ENCODE measurements at regions not wholly inside any gene's neighbourhood (a gene's known extent, or its start where the extent isn't known, plus 50 kb on each side); places are given as distances from the start of the nearest gene placed in this dataset.

DNA sequence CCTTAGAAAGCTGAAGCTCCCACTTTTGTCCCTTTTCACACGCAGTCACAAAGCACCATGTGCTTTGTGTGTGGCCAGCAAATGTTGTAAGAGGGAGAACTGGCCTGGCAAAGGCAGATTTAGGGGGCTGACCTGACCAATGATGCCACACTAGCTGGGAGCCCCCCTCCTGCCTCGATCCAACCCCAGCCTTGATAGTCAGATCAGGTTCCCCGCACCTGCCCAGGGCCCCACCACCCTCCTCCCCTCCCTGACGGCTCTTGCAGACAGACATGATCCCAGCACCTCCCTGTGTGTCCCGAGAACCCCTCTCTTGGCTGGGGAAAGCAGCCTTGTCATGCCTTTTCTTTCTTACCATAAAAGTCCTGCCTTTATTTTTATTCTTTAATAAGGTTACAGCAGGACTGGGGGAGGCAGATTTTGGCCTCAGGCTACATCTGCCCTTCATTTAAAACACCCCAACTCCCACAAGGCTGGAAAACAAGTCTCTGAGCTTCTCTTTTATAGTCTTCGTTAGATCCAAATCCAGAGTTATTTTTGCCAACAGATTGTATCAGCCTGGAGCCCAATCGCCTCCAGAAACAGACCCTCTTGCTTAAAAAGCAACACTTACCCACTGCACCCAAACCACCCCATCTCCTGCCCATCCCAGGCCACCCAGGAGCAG is 201.8 kb upstream of the CDH5 start:
- H3K4me1 ChIP-seq (ENCODE audit: control insufficient read depth in 1 of 2, insufficient read depth in 2 of 2, low read length in 2 of 2), result no peaks in the 10 kb centered on the region
- no peak overlapping the region for H3K4me2 ChIP-seq (ENCODE audit: low read length)
- no peak overlapping the region for H3K27ac ChIP-seq (ENCODE audit: low read depth, low read length)
- no peaks in the 10 kb centered on the region for H4K20me1 ChIP-seq (ENCODE audit: insufficient read depth)
- no peak overlapping the region for H3K4me3 ChIP-seq (replicated peaks in 1 of 2; ENCODE audit: low read depth in 1 of 2, low read length in 2 of 2)
- H3K27me3 ChIP-seq (ENCODE audit: insufficient read depth, low read length), result peaks cover 7% of the 10 kb centered on the region; the same call in 1 of the 2 replicates
- ATAC-seq (no peak), DNase-seq (ENCODE audit: low read depth, low spot score) (no peak)
- RAD21 ChIA-PET (ENCODE audit: low non-redundant PET in 1 of 2, low total read pairs in 2 of 2, uncharacterized antibody in 2 of 2, unreplicated experiment in 2 of 2), result no interaction called here
- H3K36me3 ChIP-seq (ENCODE audit: control insufficient read depth in 1 of 2, insufficient read depth in 2 of 2, low read length in 2 of 2), result no peaks in the 10 kb centered on the region
- POLR2A ChIA-PET, result no interaction called here
- H3K9ac ChIP-seq (ENCODE audit: low read length), result no peak overlapping the region
- no peaks in the 10 kb centered on the region for H3K9me2 ChIP-seq (ENCODE audit: insufficient read depth)
- no peak for TF ChIP-seq ELF1 (IDR thresholded peaks at IDR 0.05; ENCODE audit: borderline replicate concordance, low read depth)
- TF ChIP-seq SP1 (IDR thresholded peaks at IDR 0.05; ENCODE audit: low read depth), result no peak
- TF ChIP-seq YY1 (IDR thresholded peaks at IDR 0.05; ENCODE audit: extremely low read depth, insufficient replicate concordance, low read depth, low read length), result no peak
- TF ChIP-seq RAD21 (IDR thresholded peaks at IDR 0.05; ENCODE audit: low read depth), result no peak
- no peak for TF ChIP-seq POLR2A (IDR thresholded peaks at IDR 0.05; ENCODE audit: borderline replicate concordance, extremely low read depth, insufficient read depth, insufficient read length)
- TF ChIP-seq MAX (IDR thresholded peaks at IDR 0.05), result no peak
- TF ChIP-seq, protein P1, sequence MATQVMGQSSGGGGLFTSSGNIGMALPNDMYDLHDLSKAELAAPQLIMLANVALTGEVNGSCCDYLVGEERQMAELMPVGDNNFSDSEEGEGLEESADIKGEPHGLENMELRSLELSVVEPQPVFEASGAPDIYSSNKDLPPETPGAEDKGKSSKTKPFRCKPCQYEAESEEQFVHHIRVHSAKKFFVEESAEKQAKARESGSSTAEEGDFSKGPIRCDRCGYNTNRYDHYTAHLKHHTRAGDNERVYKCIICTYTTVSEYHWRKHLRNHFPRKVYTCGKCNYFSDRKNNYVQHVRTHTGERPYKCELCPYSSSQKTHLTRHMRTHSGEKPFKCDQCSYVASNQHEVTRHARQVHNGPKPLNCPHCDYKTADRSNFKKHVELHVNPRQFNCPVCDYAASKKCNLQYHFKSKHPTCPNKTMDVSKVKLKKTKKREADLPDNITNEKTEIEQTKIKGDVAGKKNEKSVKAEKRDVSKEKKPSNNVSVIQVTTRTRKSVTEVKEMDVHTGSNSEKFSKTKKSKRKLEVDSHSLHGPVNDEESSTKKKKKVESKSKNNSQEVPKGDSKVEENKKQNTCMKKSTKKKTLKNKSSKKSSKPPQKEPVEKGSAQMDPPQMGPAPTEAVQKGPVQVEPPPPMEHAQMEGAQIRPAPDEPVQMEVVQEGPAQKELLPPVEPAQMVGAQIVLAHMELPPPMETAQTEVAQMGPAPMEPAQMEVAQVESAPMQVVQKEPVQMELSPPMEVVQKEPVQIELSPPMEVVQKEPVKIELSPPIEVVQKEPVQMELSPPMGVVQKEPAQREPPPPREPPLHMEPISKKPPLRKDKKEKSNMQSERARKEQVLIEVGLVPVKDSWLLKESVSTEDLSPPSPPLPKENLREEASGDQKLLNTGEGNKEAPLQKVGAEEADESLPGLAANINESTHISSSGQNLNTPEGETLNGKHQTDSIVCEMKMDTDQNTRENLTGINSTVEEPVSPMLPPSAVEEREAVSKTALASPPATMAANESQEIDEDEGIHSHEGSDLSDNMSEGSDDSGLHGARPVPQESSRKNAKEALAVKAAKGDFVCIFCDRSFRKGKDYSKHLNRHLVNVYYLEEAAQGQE (IDR thresholded peaks at IDR 0.05; ENCODE audit: low read depth), result no peak
- TF ChIP-seq, protein P2, sequence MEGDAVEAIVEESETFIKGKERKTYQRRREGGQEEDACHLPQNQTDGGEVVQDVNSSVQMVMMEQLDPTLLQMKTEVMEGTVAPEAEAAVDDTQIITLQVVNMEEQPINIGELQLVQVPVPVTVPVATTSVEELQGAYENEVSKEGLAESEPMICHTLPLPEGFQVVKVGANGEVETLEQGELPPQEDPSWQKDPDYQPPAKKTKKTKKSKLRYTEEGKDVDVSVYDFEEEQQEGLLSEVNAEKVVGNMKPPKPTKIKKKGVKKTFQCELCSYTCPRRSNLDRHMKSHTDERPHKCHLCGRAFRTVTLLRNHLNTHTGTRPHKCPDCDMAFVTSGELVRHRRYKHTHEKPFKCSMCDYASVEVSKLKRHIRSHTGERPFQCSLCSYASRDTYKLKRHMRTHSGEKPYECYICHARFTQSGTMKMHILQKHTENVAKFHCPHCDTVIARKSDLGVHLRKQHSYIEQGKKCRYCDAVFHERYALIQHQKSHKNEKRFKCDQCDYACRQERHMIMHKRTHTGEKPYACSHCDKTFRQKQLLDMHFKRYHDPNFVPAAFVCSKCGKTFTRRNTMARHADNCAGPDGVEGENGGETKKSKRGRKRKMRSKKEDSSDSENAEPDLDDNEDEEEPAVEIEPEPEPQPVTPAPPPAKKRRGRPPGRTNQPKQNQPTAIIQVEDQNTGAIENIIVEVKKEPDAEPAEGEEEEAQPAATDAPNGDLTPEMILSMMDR (IDR thresholded peaks at IDR 0.05 in 2 of 3, conservative IDR thresholded peaks at IDR 0.05 in 1 of 3; ENCODE audit: borderline replicate concordance in 1 of 3, insufficient read depth in 1 of 3, low read depth in 2 of 3, low read length in 2 of 3), result no peak
- TF ChIP-seq, protein P3, sequence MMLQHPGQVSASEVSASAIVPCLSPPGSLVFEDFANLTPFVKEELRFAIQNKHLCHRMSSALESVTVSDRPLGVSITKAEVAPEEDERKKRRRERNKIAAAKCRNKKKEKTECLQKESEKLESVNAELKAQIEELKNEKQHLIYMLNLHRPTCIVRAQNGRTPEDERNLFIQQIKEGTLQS (IDR thresholded peaks at IDR 0.05), result no peak
- TF ChIP-seq EZH2phosphoT487 (IDR thresholded peaks at IDR 0.05; ENCODE audit: borderline replicate concordance), result no peak
- TF ChIP-seq ZFX (IDR thresholded peaks at IDR 0.05), result no peak
- no peak for TF ChIP-seq SIN3A (IDR thresholded peaks at IDR 0.05; ENCODE audit: low read depth)
- no peak for TF ChIP-seq EGR1 (IDR thresholded peaks at IDR 0.05; ENCODE audit: low read depth)
- TF ChIP-seq ZNF274 (IDR thresholded peaks at IDR 0.05; ENCODE audit: low read depth, low read length), result no peak
- TF ChIP-seq JUND (IDR thresholded peaks at IDR 0.05), result no peak
- TF ChIP-seq SRF (IDR thresholded peaks at IDR 0.05; ENCODE audit: low read depth), result no peak
- no peaks in the 10 kb centered on the region for H3K9me3 ChIP-seq (ENCODE audit: control insufficient read depth in 1 of 2, insufficient read depth in 1 of 2, low read depth in 1 of 2, low read length in 2 of 2)
- intact Hi-C loops (cut with micrococcal nuclease), result no loop called here
- no TSS peak for BruUV-seq (replicated peaks)
- no peaks in the 10 kb centered on the region for H3K79me2 ChIP-seq (ENCODE audit: insufficient read depth, low read length)
- no peak overlapping the region for H2AFZ ChIP-seq (ENCODE audit: low read depth, low read length, poor library complexity, severe bottlenecking)
- CTCF ChIA-PET, result no interaction called here
